ENCODE measurements at regions not wholly inside any gene's neighbourhood (a gene's known extent, or its start where the extent isn't known, plus 50 kb on each side); places are given as distances from the start of the nearest gene placed in this dataset.

DNA sequence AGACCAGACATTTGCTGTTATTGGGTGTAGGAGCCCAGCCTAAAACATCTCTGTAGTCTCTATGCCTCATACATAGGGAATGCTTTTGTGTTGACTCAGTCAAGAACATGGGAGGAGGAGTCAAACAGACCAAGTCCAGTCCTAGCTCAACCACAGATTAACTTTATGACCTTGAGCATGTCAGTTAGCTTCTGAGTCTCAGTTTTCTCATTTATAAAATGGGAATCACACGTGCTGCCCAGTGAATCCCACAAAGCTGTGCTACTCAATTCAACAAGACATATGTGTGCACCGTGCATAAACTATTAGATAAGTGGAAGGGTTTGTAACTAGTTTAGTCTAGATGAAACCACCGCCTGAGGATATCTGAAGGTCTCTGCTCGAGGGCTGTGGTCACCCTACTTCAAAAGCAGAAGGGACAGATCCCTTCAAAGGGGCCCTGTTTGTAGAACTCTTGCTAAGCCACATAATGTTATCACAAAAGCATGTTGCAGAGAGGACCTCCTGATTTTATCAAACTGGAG lies 109.5 kb upstream of the NFIA start:
- Mint-ChIP-seq H3K27me3 (peaks cover 11% of the 10 kb centered on the region), H3K4me3 (no peak overlapping the region), H3K9me3 (peaks cover 0 to 2% of the 10 kb centered on the region in 2 donors), H3K27ac (no peak overlapping the region), H3K4me1 (no peaks in the 10 kb centered on the region)
- no peak for DNase-seq
- ATAC-seq = no peak

DNA sequence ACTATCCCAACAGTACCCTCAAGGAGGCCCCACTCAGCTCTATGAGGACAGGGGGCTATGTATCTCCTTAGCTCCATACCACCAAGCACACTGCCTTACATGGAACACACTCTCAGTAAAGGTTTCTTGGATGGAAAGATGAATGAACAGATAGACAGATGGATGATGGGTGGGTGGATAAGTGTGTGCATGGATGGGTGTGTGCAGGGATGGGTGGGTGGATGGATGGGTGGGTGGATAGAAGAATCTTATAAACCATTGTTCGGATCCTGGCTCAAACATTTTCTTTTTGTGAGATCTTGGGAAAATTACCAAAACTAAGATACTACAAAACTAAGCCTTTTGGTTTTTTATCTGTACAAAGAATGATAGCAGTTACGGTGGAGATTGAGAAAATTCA lies 111.0 kb upstream of the NFIA start:
- peaks cover 16% of the 10 kb centered on the region for H3K27me3 Mint-ChIP-seq
- no peak overlapping the region for H3K4me3 Mint-ChIP-seq
- ATAC-seq (no peak), DNase-seq (no peak)
- no peak overlapping the region for H3K27ac Mint-ChIP-seq
- H3K4me1 Mint-ChIP-seq = no peaks in the 10 kb centered on the region
- H3K9me3 Mint-ChIP-seq = peaks cover 11 to 18% of the 10 kb centered on the region in 2 donors

DNA sequence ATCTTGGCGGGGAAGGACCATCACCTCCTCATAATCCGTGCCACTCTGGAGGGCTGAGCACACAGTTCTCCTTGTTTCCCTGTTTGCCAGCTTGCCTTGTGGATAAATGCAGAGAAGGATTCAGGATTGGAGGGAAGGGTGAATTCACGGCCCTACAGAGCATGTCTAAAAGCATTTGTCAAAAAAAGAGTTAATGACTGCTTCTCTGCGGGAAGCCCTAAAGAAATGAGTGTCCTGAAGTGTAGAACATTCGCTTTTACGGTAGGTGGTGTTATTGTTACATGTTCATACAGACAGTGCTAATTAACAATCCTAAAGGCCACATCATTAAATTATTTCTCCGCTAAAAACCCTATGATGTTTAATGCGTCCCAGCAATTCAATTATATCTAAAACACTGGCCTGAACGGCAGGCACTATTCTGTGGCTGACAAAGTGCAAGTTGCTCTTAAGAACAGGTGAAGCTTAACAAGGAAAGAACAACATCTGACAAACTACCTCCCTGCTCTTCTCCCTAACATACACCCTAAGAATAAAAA lies 112.3 kb upstream of the NFIA start:
- no peak for DNase-seq
- H3K27ac Mint-ChIP-seq = no peak overlapping the region
- peaks cover 11 to 25% of the 10 kb centered on the region in 2 donors for H3K9me3 Mint-ChIP-seq
- H3K4me3 Mint-ChIP-seq = no peak overlapping the region
- H3K27me3 Mint-ChIP-seq = peaks cover 16% of the 10 kb centered on the region
- no peaks in the 10 kb centered on the region for H3K4me1 Mint-ChIP-seq
- no peak for ATAC-seq

DNA sequence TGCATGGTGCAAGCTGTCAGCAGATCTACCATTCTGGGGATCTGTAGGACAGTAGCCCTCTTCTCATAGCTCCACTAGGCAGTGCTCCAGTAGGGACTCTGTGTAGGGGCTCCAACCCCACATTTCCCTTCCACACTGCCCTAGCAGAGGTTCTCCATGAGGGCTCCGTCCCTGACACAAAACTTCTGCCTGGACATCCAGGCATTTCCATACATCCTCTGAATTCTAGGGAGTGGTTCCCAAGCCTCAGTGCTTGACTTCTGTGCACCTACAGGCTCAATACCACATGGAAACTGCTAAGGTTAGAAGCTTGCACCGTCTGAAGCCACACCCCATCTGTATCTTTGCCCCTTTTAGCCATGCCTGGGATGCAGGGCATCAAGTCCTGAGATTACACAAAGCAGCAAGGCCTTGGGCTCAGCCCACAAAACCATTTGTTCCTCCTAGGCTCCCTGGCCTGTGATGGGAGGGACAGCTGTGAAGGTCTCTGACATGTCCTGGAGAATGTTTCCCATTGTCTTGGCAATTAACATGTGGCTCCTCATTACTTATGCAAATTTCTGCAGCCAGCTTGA lies 117.0 kb upstream of the NFIA start:
- Mint-ChIP-seq H3K9me3 (peaks cover 16 to 39% of the 10 kb centered on the region in 2 donors), H3K27me3 (peaks cover 35% of the 10 kb centered on the region), H3K27ac (no peak overlapping the region), H3K4me3 (no peak overlapping the region), H3K4me1 (no peaks in the 10 kb centered on the region)
- no peak for ATAC-seq
- no peak for DNase-seq

DNA sequence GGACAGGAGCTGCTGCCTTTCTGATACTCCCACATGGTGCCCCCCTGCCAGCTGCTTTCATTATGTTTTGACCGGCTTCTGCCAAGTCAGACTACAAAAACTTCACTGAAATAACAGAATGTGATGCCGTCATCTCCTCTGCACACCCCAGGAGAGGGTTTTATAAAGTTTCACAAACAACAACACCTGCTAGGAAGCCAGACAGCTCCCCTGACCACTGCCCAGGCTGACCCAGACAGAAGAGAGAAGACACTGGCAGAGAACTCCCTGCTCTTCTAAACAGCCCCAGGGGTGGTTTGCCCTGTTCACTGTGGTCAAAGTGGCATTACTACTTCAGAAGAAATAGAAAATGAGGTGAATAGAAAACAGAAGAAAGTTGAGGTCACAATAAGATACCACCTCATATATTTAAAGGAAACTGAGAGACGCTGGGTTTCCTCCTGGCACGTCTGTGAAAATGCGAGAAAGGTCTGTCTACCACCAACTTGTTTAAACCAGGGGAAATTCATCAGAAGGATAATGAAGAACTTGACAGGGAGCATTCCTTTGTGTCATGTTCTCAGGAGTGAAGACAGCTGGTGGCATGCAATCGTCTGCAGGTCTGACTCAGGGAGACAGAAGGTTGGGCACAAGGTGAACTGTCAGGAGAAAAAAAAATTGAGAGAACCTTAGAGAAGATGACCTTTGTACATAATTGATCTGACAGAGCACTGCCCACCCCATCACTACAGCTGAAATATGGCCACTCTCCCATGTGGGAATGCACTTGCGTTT lies 119.0 kb upstream of the NFIA start:
- H3K27me3 Mint-ChIP-seq = peaks cover 28% of the 10 kb centered on the region
- peaks cover 16 to 39% of the 10 kb centered on the region in 2 donors for H3K9me3 Mint-ChIP-seq
- no peaks in the 10 kb centered on the region for H3K4me1 Mint-ChIP-seq
- DNase-seq (no peak), ATAC-seq (peak; percentile 76)
- no peak overlapping the region for H3K27ac Mint-ChIP-seq
- no peak overlapping the region for H3K4me3 Mint-ChIP-seq

DNA sequence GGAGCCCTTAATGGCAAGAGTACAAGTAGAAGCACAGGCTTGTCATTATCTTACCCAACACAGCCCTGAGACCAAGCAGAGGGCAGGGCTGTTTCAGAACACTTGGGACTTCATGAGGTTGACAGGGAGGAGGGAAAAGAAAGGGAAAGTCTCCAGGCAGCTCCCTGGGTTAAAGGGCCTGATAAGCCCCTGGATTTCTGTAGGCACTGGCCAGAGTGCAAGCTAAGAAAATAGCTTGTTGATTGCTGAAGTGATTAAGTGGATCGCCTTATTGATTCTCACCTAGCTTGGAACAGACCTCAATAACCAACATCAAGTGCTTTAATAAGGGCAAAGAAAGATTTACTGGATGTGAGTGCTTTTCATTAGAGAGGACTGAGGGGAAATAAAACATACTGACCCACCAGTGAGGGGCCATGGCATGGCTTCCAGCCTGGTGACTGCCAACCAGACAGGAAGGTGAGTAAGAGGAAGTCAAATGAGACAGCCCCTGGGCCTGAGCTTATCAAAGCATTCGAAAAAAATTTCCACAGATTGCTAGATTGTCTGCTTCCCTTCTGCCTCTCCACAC lies 121.4 kb upstream of the NFIA start:
- Mint-ChIP-seq H3K9me3 (peaks cover 5 to 21% of the 10 kb centered on the region in 2 donors), H3K4me1 (no peaks in the 10 kb centered on the region), H3K4me3 (no peak overlapping the region), H3K27ac (no peak overlapping the region), H3K27me3 (peaks cover 34% of the 10 kb centered on the region)
- DNase-seq (no peak), ATAC-seq (peak; percentile 42)

DNA sequence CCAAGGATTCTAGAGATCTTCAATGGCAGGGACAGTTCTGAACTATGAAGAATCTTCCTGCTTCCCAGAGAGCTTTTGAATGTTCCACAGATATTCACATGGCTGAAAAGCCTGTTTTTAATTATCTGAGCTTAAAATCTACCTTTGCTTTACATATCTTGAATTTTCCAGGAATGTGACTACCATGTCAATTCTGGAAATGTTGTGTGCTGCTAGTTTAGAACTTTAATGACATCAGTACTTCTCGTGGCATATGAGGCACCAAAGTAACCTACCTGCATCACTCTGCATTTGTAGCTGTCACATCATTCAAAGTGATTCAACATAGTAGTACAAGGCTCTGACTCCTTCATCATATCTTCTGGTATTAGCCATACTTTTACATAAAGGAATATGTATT lies 122.7 kb upstream of the NFIA start:
- Mint-ChIP-seq H3K27me3 (peaks cover 35% of the 10 kb centered on the region), H3K27ac (no peak overlapping the region), H3K4me3 (no peak overlapping the region), H3K9me3 (peaks cover 3 to 13% of the 10 kb centered on the region in 2 donors), H3K4me1 (no peaks in the 10 kb centered on the region)
- ATAC-seq = no peak
- DNase-seq = no peak

DNA sequence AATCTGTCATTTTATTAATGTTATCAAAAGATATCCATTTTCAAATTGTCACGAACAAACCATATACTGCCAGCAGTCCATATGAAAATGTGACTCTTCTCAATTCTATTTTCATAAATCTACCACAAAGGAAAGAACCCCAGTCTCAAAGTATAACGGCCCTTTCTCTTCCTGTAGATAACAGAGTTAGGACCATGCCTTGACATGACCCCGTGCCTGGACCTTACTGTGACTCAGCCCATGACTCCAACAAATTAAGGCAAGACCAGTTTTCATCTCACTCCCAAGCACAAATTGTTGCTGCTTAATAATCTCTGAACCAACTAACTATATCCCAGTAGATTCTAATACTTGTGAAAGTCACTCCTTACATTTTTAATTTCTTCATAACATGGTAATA lies 124.4 kb upstream of the NFIA start:
- Mint-ChIP-seq H3K4me3 (no peak overlapping the region), H3K27ac (no peak overlapping the region), H3K4me1 (no peaks in the 10 kb centered on the region), H3K27me3 (peaks cover 27% of the 10 kb centered on the region), H3K9me3 (peaks cover 0 to 8% of the 10 kb centered on the region in 2 donors)
- DNase-seq (no peak), ATAC-seq (no peak)

DNA sequence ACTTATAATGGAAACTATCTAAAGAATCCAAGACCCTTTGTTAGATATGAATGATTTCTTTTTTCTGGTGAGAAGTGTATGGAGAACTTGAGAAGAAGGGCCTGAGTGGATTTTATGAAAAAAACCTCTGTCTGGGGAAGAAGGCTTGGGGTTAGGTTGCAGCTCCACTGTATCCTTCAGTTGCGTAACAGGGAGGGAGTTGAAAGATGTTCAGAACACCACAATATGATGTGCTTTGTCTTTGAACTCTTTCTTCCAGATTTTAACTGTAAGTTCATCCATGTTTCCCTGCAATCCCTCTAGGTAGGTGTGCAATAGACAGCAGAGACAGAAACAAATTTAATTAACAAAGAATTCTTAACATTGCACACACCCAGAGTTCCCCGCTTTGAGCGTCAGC lies 125.8 kb upstream of the NFIA start:
- H3K4me1 Mint-ChIP-seq = no peaks in the 10 kb centered on the region
- ATAC-seq (no peak), DNase-seq (no peak)
- peaks cover 16% of the 10 kb centered on the region for H3K27me3 Mint-ChIP-seq
- H3K4me3 Mint-ChIP-seq = no peak overlapping the region
- H3K9me3 Mint-ChIP-seq = peaks cover 0 to 8% of the 10 kb centered on the region in 2 donors
- no peak overlapping the region for H3K27ac Mint-ChIP-seq

DNA sequence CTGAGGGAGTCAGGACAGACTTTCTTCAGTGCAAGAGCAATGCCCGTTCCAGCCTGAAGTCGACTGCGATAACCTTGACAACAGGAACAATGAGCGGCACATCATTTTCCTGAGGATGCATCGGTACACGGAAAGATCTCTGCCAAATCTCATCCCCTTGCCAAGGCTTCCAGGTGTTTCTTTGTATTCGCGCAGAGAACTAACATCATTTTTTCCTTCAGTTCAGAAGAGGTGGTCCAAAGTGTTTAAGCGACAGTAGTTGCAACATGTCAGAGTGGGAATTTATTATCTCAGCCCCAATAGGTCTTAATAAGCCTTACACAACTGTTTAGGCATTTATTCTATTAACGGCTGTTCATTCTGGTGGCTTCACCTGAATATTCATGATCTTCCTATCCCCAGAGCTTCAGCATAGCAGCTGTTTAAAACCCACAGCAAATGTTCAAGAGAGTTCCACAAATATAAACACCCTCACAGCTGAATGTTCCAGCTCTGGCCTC lies 129.7 kb upstream of the NFIA start:
- Mint-ChIP-seq H3K27ac (no peak overlapping the region), H3K9me3 (peaks cover 0 to 8% of the 10 kb centered on the region in 2 donors), H3K27me3 (peaks cover 44% of the 10 kb centered on the region), H3K4me3 (no peak overlapping the region), H3K4me1 (peaks cover 9% of the 10 kb centered on the region)
- DNase-seq (no peak), ATAC-seq (no peak)

DNA sequence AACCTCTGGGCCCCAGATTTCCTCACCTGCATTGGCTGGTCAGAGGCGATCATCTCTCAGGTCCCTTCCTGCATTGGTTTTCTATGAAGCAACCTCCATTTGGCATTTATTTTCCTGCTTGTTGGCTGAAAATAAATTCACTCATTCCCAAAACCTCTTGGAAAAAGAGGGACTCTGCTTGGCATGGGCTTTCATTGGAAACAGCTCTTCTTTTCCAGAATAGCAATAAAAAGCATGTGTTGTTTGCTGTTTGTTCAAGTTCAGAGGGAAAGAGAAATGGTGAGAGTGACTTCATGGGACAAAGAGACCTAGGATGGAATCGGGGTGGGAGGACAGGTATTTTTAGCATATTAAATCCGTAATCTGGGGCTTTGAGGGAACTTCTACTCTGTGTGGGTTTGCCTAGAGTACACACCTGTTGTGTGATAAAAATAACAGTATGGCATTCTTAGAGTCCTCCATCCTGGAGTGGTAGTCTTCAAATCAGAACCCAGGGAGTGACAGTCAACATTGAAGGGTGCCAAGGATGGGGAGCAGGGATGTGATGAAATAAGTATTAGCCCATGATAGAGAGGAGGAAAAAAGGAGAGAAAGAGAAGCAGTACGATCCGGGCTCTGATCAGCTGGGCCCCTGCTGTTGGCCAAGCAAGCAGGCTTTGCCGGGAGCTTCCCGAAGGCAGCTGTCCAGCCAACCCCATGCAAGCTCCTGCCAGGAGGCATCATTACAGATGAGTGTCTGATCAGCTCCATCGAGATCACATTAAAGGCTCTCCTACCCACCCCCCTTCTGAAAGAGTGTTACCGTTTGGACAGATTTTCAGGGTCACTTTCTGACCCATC lies 131.9 kb upstream of the NFIA start:
- Mint-ChIP-seq H3K27me3 (peaks cover 30% of the 10 kb centered on the region), H3K9me3 (peaks cover 0 to 8% of the 10 kb centered on the region in 2 donors), H3K4me3 (no peak overlapping the region), H3K4me1 (peaks cover 9% of the 10 kb centered on the region), H3K27ac (no peak overlapping the region)
- ATAC-seq = no peak
- no peak for DNase-seq

DNA sequence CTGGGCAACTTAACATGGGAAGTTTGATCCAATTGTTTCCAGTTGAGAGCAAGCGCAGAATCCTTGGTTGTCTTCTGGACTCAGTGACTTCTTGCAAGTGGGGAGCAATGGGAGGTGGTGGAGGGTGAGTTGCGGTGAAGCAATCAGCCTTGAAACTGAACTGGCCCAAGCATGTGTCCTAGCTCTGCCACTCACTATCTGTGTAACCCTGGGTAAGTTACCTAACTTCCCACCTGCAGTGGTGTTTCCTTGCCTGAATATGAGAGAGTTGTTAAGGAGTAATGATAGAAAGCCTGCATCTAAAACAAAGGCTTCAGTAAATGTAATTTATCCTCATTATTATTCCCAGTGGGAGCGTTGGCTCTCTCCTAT lies 132.5 kb upstream of the NFIA start:
- DNase-seq (no peak), ATAC-seq (no peak)
- H3K4me3 Mint-ChIP-seq = no peak overlapping the region
- peaks cover 30% of the 10 kb centered on the region for H3K27me3 Mint-ChIP-seq
- H3K27ac Mint-ChIP-seq = no peak overlapping the region
- H3K4me1 Mint-ChIP-seq = peaks cover 9% of the 10 kb centered on the region
- peaks cover 0 to 6% of the 10 kb centered on the region in 2 donors for H3K9me3 Mint-ChIP-seq

DNA sequence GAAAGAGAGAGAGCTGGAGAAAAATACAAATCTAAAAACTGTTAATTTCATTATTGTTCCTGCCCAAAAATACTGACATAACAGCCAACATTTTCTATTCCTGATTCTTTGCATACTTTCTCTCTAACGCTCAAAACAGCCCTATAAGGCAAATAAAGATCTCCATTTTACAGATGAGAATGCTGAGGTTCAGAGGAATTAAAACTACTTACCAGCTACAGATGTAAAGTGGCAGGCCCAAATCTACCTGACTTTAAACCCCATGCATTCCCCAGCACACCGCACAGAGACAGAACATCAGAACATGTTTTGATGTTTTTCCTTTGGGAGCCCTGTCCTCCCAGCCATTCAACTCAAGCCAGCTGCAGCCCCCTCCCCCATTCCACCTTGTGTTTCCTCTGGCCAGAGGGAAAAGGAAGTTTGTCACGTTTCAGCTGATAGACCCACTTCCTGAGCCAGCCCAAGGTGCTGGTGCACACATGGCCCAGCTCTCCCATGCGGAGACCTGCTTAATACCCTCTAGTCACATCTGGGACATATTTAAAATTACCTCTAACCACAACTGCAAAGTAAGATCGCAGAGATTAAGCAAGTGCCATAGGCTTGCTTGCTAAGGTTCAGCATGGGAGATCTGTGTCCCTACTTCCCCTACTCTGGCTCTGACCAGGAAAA lies 133.1 kb upstream of the NFIA start:
- no peak for DNase-seq
- Mint-ChIP-seq H3K27me3 (peaks cover 30% of the 10 kb centered on the region), H3K4me1 (peaks cover 9% of the 10 kb centered on the region), H3K9me3 (peaks cover 0 to under 1% of the 10 kb centered on the region in 2 donors), H3K4me3 (no peak overlapping the region), H3K27ac (no peak overlapping the region)
- ATAC-seq = no peak

DNA sequence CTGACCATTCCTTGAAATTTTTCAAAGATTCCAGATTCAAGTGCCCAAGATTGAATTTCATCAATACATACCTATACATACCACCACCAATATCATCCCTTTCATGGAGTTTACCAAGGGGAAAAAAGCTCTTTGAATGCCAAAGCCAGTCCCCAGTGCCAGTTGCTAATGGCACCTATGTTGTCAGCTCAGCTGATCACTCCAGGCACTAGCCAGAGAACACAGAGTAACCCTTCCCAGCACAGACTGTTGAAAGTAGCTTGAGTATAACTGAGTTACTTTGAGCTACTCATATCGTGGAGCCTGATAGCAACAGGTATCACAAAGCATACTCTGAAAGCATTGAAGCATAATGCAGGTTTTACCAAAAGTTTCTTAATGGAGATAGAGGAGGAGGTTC lies 133.9 kb upstream of the NFIA start:
- Mint-ChIP-seq H3K4me1 (peaks cover 9% of the 10 kb centered on the region), H3K4me3 (no peak overlapping the region), H3K9me3 (no peaks in the 10 kb centered on the region), H3K27me3 (peaks cover 30% of the 10 kb centered on the region), H3K27ac (peak overlapping the region in 1 of 2 donors; percentile 29)
- DNase-seq (no peak), ATAC-seq (no peak)

DNA sequence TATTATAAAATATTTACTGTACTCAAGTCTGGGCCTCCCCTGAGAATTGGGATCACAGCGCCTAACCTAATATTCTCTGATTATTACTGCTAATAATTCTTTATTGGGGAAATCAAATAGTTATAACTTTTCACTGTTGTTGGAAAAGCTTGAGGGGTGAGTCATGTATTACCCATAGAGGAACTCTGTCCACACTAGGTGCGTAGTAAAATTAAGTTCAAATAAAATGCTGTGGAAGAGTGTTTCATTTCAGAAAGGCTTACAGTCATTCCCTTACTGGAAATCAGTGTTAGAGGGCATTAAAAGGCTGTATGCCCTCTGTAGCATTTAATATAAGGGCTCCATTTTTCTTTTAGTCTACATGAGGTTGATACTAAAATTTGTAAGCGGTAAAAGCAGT lies 135.0 kb upstream of the NFIA start:
- DNase-seq = no peak
- H3K4me1 Mint-ChIP-seq = peaks cover 9% of the 10 kb centered on the region
- no peaks in the 10 kb centered on the region for H3K9me3 Mint-ChIP-seq
- H3K27ac Mint-ChIP-seq = no peak overlapping the region
- no peak for ATAC-seq
- H3K27me3 Mint-ChIP-seq = peaks cover 31% of the 10 kb centered on the region
- no peak overlapping the region for H3K4me3 Mint-ChIP-seq

Data from stimulated activated naive CD8-positive, alpha-beta T cell treated with anti-CD3 and anti-CD28 coated beads, Interleukin-15, amount 100 ng/mL, for 72 hours (primary cell).